ENCODE measurements at regions not wholly inside any gene's neighbourhood (a gene's known extent, or its start where the extent isn't known, plus 50 kb on each side); places are given as distances from the start of the nearest gene placed in this dataset.
"Not testable (repeated sequence)": the region's sequence is repeated elsewhere in the genome, so short reads cannot be mapped to it uniquely, and the experiment has no call there.

DNA sequence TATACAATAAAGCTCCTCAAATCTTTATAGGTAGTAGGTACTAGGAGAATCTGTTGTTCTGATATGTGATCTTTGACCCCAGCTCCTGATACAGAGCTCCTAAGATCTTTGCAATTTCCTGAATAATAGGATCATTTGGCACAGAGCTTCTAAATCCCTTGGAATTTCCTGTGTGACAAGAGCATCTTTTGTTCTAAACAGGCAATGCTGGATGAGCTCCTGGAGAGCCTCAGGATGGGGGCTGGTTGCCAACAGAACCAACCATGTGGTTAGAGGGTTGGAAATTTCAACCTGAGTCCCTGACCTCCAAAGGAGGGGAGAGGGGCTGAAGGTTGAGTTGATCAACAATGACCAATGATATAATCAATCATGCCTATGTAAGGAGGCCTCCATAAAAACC lies 629.0 kb downstream of the CCSER2 start:
- no peaks in the 10 kb centered on the region for H3K36me3 ChIP-seq
- no peak overlapping the region for H3K4me3 ChIP-seq
- in situ Hi-C loops (cut with MboI; ENCODE audit: low pct_ligation_motif_present in 1 of 4, low pct_unique_long_range_greater_than_20kb in 1 of 4, low sequenced_read_pairs in 3 of 4) (no loop called here), intact Hi-C loops (cut with DNase I; ENCODE audit: low total_unique reads) (no loop called here)
- H3K27ac ChIP-seq, result no peak overlapping the region
- DNase-seq, result no peak
- H3K9me3 ChIP-seq, result no peaks in the 10 kb centered on the region
- no peaks in the 10 kb centered on the region for H3K27me3 ChIP-seq
- no peak for TF ChIP-seq EP300 (IDR thresholded peaks at IDR 0.05; ENCODE audit: low read depth)
- no peak for TF ChIP-seq POLR2A (IDR thresholded peaks at IDR 0.05)
- no peak for TF ChIP-seq CTCF (IDR thresholded peaks at IDR 0.05)
- TF ChIP-seq POLR2AphosphoS5 (IDR thresholded peaks at IDR 0.05), result no peak
- no peaks in the 10 kb centered on the region for H3K4me1 ChIP-seq

DNA sequence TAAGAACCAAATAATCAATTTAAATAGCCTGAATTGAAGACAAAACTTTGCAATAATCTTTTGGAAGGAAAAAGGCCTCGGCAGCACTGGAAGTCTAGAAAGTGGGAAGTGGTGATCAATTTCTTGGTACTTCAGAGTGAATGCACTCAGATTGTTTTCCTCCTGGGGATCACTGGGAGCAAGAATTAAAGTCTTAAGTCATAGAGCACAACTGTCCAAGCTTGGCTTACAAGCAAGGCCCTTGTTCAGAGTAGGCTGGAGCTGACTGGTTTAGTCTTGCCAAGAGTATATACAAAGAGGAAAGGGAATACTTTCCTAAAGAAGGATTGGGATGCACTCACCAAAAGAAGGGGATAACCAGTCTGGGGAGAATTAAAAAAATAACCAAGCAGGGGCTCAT lies 637.1 kb downstream of the CCSER2 start:
- intact Hi-C loops (cut with DNase I; ENCODE audit: low total_unique reads), result no loop called here

DNA sequence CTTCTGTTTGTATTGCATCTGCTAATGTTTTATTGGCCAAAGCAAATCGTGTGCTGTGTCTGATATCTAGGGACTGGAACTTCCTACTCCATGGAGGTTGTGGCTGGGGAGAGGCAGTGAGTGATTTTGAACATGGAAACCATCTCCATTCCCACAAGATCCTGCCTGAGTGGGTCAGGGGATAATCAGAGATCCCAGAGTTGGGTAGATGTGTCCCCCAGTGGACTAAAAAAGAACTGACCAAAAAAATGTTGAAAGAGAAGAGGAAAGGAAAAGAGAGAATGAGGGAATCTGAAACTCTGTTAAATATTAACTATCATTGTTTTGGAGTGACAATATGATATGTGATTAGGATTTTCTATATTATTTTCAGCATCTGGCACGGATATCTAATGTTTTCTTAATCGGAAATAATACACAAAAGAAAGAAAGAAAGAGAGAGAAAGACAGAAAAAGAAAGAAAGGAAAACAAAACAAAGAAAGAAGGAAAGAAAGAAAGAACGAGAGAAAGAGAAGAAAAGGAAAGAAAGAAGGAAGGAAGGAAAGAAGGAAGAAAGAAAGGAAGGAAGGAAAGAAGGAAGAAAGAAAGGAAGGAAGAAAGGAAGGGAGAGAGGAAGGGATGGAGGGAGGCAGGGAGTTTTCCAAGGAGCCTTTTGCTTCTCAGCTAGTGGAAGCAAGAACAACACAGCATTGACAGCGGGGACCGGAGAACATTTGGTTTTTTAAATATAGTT lies 638.5 kb downstream of the CCSER2 start:
- TF ChIP-seq CTCF (IDR thresholded peaks at IDR 0.05) (no peak), EP300 (IDR thresholded peaks at IDR 0.05; ENCODE audit: low read depth) (no peak), POLR2AphosphoS5 (IDR thresholded peaks at IDR 0.05) (no peak), POLR2A (IDR thresholded peaks at IDR 0.05) (no peak)
- no peak overlapping the region for H3K27ac ChIP-seq
- H3K9me3 ChIP-seq, result no peaks in the 10 kb centered on the region
- 52 to 53% methylated on average over 6 of the region's 6 CpGs for WGBS, 2 donors (ENCODE audit: low coverage in 1 of 2)
- no peak for DNase-seq
- no peaks in the 10 kb centered on the region for H3K27me3 ChIP-seq
- no peaks in the 10 kb centered on the region for H3K4me1 ChIP-seq
- H3K36me3 ChIP-seq, result no peaks in the 10 kb centered on the region
- in situ Hi-C loops (cut with MboI; ENCODE audit: low pct_ligation_motif_present in 1 of 4, low pct_unique_long_range_greater_than_20kb in 1 of 4, low sequenced_read_pairs in 3 of 4) (no loop called here), intact Hi-C loops (cut with DNase I; ENCODE audit: low total_unique reads) (no loop called here)
- H3K4me3 ChIP-seq, result no peak overlapping the region

More for the DNA sequence above, 637.1 kb downstream of the CCSER2 start:
- no peaks in the 10 kb centered on the region for H3K36me3 ChIP-seq
- no peaks in the 10 kb centered on the region for H3K4me1 ChIP-seq
- H3K9me3 ChIP-seq, result no peaks in the 10 kb centered on the region
- TF ChIP-seq CTCF (IDR thresholded peaks at IDR 0.05) (no peak), EP300 (IDR thresholded peaks at IDR 0.05; ENCODE audit: low read depth) (no peak)
- DNase-seq, result no peak
- WGBS, 2 donors (ENCODE audit: low coverage in 1 of 2), result 75 to 78% methylated on average over 1 of the region's 1 CpG
- in situ Hi-C loops (cut with MboI; ENCODE audit: low pct_ligation_motif_present in 1 of 4, low pct_unique_long_range_greater_than_20kb in 1 of 4, low sequenced_read_pairs in 3 of 4), result no loop called here
- H3K27me3 ChIP-seq, result no peaks in the 10 kb centered on the region
- H3K27ac ChIP-seq, result no peak overlapping the region
- no peak overlapping the region for H3K4me3 ChIP-seq

GRCh38 chr10:84969297-84969696 lies 640.9 kb downstream of the CCSER2 start:
- in situ Hi-C loops (cut with MboI; ENCODE audit: low pct_ligation_motif_present in 1 of 4, low pct_unique_long_range_greater_than_20kb in 1 of 4, low sequenced_read_pairs in 3 of 4); H3K27me3 ChIP-seq; H3K9me3 ChIP-seq; H3K4me1 ChIP-seq; DNase-seq; H3K27ac ChIP-seq; H3K4me3 ChIP-seq; H3K36me3 ChIP-seq; intact Hi-C loops (cut with DNase I; ENCODE audit: low total_unique reads): not testable (repeated sequence)
- WGBS, 2 donors (ENCODE audit: low coverage in 1 of 2), result 37% methylated on average over 2 of the region's 2 CpGs; no CpG with 5 or more reads in 1 of the 2 donors

GRCh38 chr10:84987039-84987438 lies 658.6 kb downstream of the CCSER2 start:
- H3K36me3 ChIP-seq, result no peaks in the 10 kb centered on the region
- H3K4me1 ChIP-seq, result no peaks in the 10 kb centered on the region
- DNase-seq, result no peak
- 53% methylated on average over 1 of the region's 1 CpG; no CpG with 5 or more reads in 1 of the 2 donors for whole genome bisulfite sequencing, 2 donors (ENCODE audit: low coverage in 1 of 2)
- TF ChIP-seq CTCF (IDR thresholded peaks at IDR 0.05), result no peak
- no peak for TF ChIP-seq POLR2A (IDR thresholded peaks at IDR 0.05)
- no peak for TF ChIP-seq POLR2AphosphoS5 (IDR thresholded peaks at IDR 0.05)
- TF ChIP-seq EP300 (IDR thresholded peaks at IDR 0.05; ENCODE audit: low read depth), result no peak
- no peak overlapping the region for H3K27ac ChIP-seq
- H3K9me3 ChIP-seq, result no peaks in the 10 kb centered on the region
- H3K4me3 ChIP-seq, result no peak overlapping the region
- in situ Hi-C loops (cut with MboI; ENCODE audit: low pct_ligation_motif_present in 1 of 4, low pct_unique_long_range_greater_than_20kb in 1 of 4, low sequenced_read_pairs in 3 of 4), result no loop called here
- no peaks in the 10 kb centered on the region for H3K27me3 ChIP-seq
- intact Hi-C loops (cut with DNase I; ENCODE audit: low total_unique reads), result no loop called here

Measured in transverse colon (tissue), 4 donors.